Limb (tissue), 2 donors: ENCODE measurements at regions not wholly inside any gene's neighbourhood (a gene's known extent, or its start where the extent isn't known, plus 50 kb on each side); places are given as distances from the start of the nearest gene placed in this dataset.
A peak's percentile ranks its signal among the peaks of the same experiment; 100 is the strongest.
"Not testable (repeated sequence)": the region's sequence is repeated elsewhere in the genome, so short reads cannot be mapped to it uniquely, and the experiment has no call there.

ENCODE experiments used
- DNase-seq, 2 donors: peaks; one replicate each; pipeline ENCODE4 v3.0.0-alpha.2; 2016; ENCODE audit errors: extremely low spot score in 2 of 2

DNA sequence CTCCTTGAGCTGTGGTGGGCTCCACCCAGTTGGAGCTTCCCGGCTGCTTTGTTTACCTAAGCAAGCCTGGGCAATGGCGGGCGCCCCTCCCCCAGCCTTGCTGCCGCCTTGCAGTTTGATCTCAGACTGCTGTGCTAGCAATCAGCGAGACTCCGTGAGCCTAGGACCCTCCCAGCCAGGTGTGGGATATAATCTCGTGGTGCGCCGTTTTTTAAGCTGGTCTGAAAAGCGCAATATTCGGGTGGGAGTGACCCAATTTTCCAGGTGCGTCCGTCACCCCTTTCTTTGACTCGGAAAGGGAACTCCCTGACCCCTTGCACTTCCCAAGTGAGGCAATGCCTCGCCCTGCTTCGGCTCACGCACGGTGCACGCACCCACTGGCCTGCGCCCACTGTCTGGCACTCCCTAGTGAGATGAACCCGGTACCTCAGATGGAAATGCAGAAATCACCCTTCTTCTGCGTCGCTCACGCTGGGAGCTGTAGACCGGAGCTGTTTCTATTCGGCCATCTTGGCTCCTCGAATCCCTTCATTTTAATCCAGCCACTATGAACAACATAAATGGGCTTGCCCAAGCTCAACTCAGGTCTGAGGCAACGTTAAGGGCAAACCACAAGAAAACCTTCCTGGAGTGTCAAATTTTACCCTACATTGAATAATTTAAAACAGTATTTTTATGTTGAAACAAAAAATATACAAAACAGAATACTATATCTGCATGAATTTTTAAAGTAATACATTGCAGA lies 112.4 kb upstream of the CCDC150 start:
- DNase-seq = not testable (repeated sequence)

DNA sequence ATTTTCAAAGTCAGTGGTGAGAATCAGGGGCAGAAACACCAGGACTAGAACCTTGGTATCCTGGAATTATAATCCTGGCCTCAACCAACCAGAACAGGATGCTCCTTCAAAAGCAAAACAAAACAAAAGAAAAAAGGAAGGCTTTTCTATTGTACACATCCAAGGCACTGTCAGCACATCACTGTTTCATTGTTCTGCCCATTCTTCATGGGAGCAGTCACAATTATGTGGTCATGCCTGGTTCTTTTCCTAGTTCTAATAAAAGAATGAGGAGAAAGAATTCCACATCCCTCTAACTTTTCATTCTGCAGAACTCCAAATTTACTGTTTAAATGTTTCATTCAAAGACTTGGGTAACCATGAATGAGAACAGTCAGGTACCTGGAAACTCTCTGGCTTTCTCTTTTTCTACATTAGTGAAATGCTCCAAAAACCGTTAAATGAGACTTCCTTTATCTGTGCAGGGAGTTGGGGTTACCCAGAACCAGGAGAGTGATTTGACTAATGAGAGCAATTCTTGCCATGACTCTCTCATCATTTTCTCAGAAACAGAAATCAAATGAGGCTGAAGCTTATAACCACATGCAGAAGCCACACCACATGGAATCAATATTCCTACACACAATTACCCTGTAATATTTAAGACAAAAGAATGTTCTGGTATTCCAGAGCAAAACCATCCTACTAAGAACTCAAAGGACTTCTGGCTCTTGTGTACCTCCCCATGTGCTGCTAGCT lies 110.9 kb upstream of the CCDC150 start:
- DNase-seq = no peak

DNA sequence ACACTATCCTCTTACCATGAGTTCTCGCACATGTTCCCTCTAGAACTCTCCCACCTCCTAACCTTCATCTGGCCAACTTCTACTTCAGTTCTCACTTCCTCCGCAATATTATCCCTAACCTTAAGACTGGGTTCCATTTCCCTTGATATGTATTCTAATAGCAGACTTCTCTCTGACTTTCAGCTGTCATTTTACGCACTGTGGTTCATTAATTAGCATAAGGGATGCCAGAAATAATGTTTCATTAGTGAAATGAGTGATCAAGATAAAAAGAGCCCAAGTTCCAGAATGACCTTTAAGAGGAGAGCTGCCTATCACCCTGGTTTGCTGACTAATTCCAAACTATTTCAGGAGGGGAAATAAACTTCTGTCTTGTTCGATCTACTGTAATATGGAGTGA lies 108.6 kb upstream of the CCDC150 start:
- DNase-seq = no peak

DNA sequence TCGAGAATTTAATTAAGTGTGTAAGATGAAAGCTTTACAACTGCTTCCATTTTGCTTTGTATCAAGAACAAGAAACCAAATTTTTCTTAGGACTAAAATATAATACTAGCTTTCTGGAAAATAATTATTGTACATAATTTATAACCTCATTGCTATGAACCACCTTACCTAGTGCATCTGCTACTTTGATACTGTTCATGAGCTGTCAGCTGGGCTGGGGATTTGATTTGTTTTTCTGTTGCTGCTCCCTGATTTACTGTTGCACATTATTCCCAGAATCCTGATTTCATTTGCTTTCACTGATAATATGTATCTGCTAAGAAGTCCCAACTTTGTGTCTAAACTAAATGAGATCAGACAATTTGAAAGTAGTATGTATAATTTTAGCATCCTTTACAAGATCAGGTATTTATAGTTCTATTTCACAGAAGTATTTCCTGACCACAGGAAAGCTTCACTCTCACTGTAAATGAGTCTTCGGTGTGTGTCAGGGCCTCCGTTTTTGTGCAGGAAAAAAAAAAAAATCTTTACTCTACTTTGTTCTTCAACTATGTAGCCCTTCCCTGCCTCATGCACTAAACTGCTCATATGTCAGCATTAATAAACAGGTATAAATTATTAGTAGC lies 105.6 kb upstream of the CCDC150 start:
- DNase-seq = no peak

DNA sequence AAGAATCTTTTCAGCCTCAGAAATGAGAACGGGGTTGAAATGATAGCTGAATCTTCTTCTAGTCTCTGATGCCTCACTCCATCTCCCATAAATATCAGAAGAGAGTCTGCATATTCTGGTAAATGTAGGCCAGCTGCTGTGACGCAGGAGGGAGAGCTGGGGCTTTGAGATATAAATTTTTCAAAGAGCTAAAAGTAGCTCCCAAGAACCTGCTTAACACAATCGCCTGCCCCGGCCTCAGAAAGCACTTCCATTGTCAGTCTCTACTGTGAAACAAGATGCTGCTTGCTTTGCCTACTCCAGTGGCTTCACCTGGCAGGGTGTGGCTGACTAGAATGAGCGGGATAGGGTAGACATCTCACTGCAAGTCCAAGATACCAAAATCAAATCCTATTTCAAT lies 105.0 kb upstream of the CCDC150 start:
- DNase-seq = no peak

DNA sequence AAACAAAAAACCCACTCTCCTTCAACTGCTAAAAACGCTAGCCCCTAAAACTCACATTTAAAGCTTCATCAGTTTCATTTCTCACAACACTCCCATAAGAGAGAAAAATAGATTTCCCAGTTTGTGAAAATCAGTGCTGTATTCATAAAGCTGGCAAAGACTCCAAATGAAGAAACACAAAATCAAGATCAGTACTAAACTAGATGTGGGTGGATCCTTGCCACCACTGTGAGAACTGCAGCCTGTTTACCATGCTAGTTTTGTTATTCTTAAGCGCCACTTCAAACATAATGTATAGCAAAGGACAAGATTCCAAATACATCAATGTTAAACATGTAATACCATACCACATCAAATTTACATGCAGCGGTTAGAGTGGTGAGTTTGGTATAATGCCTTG lies 104.5 kb upstream of the CCDC150 start:
- no peak for DNase-seq

DNA sequence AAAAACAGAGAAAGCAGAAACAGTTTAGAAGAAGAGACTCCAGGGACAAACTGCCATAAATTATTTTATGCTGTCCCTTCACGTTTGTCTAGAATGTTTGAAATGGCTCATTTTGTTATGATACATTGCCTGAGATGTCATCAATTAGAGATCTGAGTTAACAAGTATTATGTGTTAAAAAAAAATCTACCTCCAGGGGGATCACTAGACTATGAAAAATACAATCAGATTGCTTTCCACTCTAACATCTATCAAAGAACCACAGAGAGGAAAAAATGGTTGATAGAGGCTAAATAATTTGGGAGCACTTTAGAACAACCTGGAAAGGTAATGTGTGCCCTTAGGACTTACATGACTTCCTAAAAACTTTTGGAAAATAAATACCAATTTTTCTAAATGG lies 103.8 kb upstream of the CCDC150 start:
- no peak for DNase-seq

DNA sequence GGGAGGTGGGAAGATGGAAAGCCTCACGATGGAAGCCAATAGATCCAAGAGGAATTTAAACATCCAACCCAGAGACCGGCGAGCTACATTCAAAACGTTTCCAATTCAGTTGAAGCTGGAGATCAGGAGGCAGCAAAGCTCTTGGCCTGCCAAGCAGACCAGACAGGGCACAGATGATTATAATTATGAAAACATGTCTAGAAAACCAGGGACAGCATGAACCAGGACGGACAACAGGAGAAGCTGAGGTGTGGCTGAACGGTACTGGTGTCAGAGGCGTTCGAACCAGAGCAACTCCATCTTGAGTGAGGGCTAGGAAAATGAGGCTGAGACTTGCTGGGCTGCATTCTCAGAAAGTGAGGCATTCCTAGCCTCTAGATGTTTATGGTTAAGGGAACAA lies 102.2 kb upstream of the CCDC150 start:
- no peak for DNase-seq

DNA sequence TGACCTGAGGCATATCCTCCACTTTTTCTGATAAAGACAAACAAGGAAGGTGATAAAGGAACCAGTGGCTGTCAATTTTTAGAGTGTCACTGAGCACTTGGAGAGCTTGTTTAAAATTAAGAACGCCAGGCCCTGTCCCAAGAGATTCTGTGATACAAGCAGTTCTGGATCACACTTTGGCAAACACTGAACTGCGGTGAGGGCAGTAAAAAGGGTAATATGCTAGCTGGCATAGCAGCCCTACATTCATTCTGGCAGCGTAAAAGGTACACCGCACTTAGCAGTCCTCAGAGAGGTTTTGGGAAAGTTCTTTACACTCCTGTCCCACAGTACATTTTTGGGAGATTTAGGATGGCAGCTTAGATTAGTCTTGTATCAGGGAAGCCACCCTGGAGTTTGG lies 101.3 kb upstream of the CCDC150 start:
- DNase-seq = no peak

DNA sequence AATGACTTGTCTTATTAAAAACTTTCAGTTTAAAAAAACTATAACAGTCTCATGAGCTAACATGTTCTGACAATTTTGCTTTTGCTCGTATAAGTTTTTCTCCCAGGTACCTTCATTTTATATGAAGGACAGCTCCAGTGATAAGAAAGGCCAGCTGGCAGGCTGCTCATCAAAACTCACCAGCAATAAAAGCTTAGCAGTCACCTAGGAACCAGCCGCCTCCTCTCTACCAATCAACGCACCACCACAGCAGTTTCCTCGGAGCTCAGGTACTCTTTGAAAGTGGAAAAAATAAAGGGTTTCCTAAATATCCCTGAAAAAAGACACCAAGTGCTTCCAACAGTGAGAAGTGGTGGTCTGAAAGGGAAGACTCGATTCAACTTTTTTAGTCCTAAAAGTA lies 100.9 kb upstream of the CCDC150 start:
- DNase-seq = no peak

DNA sequence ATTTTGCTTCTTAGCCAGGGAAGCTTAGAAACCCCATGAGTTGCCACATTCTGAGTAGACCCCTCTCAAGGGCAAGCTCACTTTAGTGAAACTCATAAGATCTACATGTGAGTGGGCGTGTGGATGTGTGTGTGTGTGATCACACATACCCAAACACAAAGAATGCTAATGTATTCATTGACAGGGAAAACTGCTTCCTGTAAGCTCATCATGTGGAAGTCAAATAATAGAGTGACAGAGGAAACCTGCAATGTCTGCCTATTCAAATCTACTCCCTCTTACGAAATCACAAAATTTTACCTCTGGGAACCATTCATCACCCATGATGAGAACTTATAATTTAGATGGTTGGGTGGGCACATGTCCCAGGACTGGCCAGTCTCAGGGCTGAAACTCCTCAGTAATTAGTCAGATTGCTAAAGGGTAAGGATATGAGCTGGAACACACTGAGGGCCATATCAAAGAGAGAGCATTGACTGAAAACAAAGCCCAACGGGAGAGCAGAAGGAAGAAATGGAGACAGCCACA lies 94.5 kb upstream of the CCDC150 start:
- no peak for DNase-seq

DNA sequence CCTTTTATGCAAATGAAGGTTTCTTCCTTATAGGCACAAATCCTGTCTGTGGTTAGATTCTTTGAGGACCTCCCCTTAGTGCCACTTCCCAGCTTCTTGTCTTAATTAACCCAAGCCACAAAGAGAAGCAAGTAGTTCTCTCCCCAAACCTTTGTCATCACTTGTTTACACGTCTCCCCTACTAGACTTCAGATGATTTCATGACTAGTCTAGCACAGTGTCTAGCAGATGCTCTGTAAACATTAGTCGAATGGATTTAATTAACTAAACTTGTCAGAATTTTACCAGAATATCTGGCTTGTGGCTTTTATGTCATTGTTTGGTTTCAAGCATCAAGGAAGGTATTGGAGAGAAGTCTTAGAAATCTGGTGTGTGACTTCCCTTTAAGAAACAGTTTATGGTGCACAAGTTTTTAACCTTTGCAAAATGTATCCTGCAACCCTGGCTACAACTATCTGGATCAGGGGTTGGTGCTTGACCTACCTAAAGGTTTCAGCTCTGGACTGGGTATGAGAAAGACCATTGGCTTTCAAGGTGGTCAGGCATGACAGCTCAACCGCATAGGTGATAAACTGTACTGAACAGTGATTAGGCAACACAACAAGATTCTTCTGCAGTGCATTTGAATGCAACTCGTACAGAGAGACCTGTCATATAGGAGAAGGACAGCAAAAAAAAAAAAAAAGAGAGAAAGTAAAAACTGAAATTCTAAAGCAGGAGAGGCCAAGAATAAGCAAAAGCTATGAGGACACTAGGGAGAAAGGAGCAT lies 93.2 kb upstream of the CCDC150 start:
- no peak for DNase-seq

DNA sequence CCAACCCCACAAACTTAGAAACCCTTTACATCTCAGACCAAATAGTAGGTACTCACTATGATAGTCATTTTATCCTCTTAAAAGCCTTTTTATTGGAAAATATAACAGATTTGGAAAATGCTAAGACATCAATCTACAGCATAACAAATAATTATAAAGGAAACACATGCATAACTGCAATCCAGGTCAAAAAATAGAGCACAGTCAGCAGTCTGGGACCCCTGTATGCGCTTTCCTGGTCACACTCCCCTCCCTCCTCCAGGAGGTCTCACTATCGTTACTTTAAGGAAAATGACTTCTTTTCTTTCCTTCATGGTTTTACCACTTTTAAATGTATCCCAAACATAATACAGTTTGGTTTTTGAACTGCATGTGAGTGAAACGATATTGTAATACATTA lies 90.5 kb upstream of the CCDC150 start:
- no peak for DNase-seq

DNA sequence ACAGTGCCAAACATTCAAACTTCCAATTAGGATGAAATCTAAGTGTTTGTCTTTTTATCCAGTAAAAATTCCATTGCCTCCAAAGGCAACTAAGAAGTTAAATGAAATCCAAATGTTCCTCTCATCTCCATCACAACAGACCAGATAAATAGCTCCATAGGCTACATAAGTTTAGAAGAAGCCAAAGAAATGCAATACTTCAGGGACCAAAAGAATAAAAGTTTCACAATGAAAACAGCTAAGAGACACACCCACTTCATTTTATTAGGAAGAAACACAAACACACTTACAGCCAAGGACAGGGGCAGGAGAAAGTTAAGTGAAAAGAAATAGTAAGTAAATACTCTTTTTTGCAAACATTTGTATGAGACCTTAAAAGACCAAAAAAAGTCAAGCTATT lies 88.5 kb upstream of the CCDC150 start:
- peak in 1 of 2 donors; percentile 30 for DNase-seq

DNA sequence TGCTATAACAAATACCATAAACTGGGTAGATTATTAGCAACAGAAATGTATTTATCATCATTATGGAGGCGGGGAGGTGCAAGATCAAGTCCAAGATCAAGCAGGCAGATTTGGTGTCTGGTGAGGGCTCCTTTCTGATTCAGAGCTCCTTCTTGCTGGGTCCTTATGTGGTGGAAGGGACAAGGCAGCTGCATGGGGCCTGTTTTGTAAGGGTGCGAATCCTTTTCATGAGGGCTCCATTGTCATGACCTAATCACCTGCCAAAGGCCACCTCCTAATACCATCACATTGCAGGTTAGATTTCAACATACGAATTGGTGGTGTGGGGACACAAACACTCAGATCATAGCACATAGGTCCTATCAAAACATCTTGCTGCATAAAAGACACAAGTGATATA lies 84.4 kb upstream of the CCDC150 start:
- no peak for DNase-seq

DNA sequence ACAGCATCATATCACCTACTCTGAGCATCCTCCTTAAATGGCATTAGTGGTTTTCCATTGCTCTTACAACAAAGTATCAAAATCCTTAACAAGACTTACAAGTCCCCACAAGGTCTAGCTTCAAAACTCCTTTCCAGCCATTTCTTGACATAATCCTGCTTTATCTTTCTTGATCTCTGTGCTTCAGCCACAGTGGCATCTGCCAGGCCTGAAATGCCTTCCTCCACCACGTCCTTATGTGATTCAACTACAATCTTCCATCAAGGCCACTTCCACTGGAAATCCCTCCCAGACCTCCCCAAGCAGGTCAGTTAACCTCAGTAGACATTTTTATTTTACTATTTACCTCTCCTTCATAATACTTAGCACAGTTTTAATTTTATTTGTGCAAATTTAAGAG lies 83.8 kb upstream of the CCDC150 start:
- DNase-seq = no peak

DNA sequence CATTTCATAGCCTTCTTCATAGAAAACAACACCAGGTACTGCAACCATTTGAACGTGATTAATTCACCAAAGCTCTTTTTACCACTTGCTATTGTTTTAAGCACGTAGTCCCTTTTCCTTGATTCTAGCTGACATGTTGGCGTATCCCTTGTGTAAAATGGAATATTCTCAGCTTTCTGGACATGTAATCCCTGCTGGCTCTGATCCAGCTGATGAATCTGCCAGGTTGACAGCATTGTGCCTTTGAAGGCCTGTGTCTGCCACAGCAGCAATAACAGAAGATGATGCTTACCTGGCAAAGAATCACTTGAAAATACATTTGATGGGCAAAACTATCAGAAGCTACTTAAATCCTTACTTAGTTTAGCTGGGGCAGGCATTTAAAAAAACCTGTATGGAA lies 81.0 kb upstream of the CCDC150 start:
- DNase-seq = no peak

DNA sequence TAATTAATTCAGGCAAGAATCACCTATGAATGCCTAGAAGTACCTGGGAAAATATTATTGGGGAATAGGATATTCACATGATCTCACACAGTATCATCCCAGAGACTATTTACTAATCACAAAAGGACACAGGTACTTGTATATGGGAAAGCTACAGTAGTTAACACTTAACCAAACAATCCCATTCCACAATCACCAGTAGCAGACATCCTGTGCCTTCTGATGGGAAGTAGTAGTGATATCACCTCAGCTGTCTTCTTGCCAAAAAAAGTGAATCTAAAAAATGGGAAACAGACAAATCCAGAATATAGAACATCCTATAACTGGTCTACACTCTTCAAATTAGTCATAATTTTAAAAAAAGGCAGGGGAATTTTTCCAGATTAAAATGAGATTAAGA lies 75.6 kb upstream of the CCDC150 start:
- DNase-seq = no peak

DNA sequence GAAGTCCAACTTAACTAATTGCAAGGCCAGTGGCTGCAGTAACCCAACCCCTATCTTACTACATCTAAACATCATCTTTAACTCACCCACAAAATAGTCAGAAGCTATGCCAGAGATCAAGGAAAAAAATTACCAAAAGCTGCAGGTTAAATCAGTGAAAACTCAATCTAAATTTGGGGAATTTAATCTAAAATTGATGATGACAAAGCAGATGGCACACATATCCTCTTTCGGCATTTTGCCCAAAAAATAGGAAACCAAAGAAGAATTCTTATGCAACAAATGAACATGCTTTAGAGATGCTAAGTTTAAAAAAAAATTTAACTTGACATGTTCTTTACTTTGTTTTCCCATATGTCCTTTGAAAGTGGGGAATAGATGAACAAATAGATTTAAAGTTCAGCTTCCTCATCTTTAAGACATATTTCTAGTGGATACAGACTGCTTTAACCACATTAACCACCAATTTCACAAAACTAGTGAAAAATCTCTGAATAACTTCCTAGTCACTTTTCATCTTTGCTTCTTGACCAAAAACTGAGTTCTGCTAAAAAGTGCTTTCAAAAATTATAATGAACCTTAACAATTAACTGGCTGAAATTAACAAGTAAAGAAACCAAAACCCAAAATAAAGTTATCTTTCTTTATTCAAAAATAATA lies 74.3 kb upstream of the CCDC150 start:
- DNase-seq = no peak

DNA sequence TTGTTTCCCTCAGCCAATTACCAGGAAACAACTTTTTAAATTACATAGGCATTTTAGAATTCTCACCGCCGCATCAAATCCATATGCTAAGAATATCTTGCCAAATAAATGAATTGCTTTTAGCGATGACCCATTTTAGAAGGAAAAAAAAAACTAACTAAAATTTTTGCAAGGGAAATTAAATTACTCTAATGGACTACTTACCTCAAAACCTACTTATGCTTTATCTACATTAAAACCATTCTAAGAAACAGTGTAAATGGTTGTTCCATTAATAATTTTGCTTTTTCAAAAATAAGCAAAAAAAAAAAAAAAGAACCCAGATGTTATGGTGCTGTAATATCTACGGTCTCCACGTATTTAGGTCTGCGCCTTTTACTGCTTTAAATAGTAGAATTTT lies 73.5 kb upstream of the CCDC150 start:
- DNase-seq = no peak

DNA sequence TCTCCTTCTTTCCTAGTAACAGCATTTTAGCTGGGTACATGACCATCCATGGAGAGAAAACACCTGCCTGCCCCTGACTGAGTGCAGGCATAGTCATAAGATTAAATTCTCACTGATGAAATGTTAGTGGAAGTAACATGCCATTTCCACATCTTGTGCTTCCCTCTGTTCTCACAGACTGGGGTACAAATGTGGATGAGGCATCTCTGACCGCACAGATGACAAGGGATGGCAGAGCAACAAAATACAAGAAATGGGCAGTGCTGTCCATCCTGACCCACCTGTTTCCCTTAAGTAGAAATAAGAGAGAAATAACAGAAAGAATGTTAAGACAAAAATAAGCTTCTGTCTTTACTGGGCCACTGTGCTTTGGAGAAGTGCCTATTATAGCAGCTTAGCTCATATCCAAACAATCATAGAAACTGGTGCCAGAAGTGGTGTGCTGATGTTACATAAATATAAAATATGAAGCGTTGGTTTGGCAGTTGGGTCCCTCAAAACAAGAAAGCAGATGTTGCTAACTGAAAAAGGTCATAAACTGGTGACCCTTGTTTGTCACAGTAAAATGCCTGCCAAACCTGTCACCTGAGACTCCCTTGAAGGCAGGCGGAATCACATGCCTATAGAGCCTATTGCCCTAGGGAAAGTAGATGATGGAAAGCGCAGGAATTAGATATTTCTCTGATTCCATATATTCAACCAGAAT lies 72.4 kb upstream of the CCDC150 start:
- peak in 1 of 2 donors; percentile 67 for DNase-seq
